HG03139 (cell line): ENCODE measurements at regions not wholly inside any gene's neighbourhood (a gene's known extent, or its start where the extent isn't known, plus 50 kb on each side); places are given as distances from the start of the nearest gene placed in this dataset.
"Not testable (repeated sequence)": the region's sequence is repeated elsewhere in the genome, so short reads cannot be mapped to it uniquely, and the experiment has no call there.

Experiments used
- ATAC-seq: cut with Tn5 transposase; IDR thresholded peaks from one replicate; pipeline ENCODE4 v1.9.1; 2021; ENCODE audit not compliant: unreplicated experiment

GRCh38 chr1:96145492-96145891 lies 576.1 kb upstream of the PTBP2 start:
- ATAC-seq = no peak

GRCh38 chr1:96152957-96153356 lies 568.6 kb upstream of the PTBP2 start:
- ATAC-seq = not testable (repeated sequence)

- no peak for ATAC-seq
Measured at GRCh38 chr1:96157101-96157500, 564.5 kb upstream of the PTBP2 start.

GRCh38 chr1:96159379-96159778 lies 562.2 kb upstream of the PTBP2 start:
- no peak for ATAC-seq

- ATAC-seq = no peak
Measured at GRCh38 chr1:96164053-96164452, 557.5 kb upstream of the PTBP2 start.

- ATAC-seq = no peak
Measured at GRCh38 chr1:96178053-96178452, 543.5 kb upstream of the PTBP2 start.

- no peak for ATAC-seq
Measured at GRCh38 chr1:96183485-96183884, 538.1 kb upstream of the PTBP2 start.

- ATAC-seq = no peak
Measured at GRCh38 chr1:96183928-96184327, 537.7 kb upstream of the PTBP2 start.

- no peak for ATAC-seq
Measured at GRCh38 chr1:96185181-96185580, 536.4 kb upstream of the PTBP2 start.

GRCh38 chr1:96187020-96187419 lies 534.6 kb upstream of the PTBP2 start:
- no peak for ATAC-seq

GRCh38 chr1:96191165-96191564 lies 530.4 kb upstream of the PTBP2 start:
- ATAC-seq = no peak

GRCh38 chr1:96206451-96206850 lies 515.1 kb upstream of the PTBP2 start:
- no peak for ATAC-seq

- ATAC-seq = no peak
Measured at GRCh38 chr1:96207936-96208335, 513.6 kb upstream of the PTBP2 start.

- no peak for ATAC-seq
Measured at GRCh38 chr1:96208428-96208827, 513.2 kb upstream of the PTBP2 start.

- ATAC-seq = no peak
Measured at GRCh38 chr1:96210054-96210453, 511.5 kb upstream of the PTBP2 start.

GRCh38 chr1:96211202-96211601 lies 510.4 kb upstream of the PTBP2 start:
- no peak for ATAC-seq

GRCh38 chr1:96214982-96215381 lies 506.6 kb upstream of the PTBP2 start:
- ATAC-seq = no peak

- ATAC-seq = no peak
Measured at GRCh38 chr1:96220651-96221050, 500.9 kb upstream of the PTBP2 start.

GRCh38 chr1:96222701-96223100 lies 498.9 kb upstream of the PTBP2 start:
- no peak for ATAC-seq

GRCh38 chr1:96224229-96224628 lies 497.4 kb upstream of the PTBP2 start:
- not testable (repeated sequence) for ATAC-seq

GRCh38 chr1:96233422-96233821 lies 488.2 kb upstream of the PTBP2 start:
- ATAC-seq = no peak

GRCh38 chr1:96234299-96234698 lies 487.3 kb upstream of the PTBP2 start:
- no peak for ATAC-seq

GRCh38 chr1:96236156-96236739 lies 485.3 kb upstream of the PTBP2 start:
- ATAC-seq = no peak

- ATAC-seq = no peak
Measured at GRCh38 chr1:96238426-96238825, 483.2 kb upstream of the PTBP2 start.
